GDM1 (cell line): ENCODE measurements at regions not wholly inside any gene's neighbourhood (a gene's known extent, or its start where the extent isn't known, plus 50 kb on each side); places are given as distances from the start of the nearest gene placed in this dataset.

ENCODE experiments used
- DNase-seq: peaks from one replicate; lab custom pipeline; 2025; lab: John Stamatoyannopoulos, UW

DNA sequence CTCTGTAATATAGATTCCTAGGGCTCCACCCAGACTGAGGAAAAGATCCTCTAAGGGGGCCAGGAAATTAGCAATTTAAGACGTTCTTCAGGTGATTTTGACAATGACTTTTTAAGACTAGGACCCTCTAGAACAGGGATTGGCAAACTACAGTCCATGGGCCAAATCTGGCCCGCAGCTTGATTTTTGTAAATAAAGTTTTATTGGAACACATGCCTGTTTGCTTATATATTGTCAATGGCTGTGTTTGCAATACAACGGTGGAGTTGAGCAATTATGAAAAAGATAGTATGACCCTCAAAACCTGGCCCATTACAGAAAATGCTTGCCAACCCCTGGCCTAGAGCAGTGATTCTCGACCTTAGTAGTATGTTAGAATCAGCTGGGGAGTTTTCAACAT, 181.9 kb downstream of the SOX9 start:
- no peak for DNase-seq

DNA sequence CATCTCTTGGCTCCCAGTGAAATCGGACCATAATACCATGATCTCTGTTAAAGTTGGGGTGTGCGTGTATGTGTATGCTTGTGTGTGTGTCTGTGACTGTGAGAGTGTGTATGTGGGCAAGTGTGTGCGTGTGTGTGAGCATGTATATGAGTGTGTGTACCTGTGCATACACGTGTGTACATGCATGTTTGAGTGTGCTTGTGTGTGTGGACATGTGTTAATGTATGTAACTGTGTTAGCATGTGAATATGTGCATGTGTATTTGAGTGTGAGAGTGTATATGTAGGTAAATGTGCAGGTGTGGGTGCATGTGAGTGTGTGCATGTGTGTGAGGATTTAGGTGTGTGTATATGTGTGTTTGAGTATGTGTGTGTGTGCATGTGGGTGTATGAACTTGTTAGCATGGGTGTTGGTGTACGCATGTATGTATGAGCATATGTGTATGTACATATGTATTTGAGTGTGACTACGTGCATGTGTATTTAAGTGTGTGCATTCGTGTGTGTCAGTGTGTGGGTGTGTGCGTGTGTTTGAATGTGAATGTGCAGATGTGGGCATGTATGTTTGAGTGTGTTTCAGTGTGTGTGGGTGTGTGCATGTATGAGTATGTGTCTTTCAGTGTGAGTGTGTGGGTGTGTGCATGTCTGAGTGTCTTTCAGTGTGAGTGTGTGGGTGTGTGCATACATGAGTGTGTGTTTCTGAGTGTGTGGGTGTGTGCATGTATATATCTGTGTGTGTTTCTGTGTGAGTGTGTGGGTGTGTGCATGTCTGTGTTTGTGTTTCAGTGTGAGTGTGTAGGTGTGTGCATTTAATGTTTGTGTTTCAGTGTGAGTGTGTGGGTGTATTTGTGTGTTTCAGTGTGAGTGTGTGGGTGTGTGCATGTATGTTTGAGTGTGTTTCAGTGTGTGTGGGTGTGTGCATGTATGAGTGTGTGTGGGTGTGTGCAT, 183.2 kb downstream of the SOX9 start:
- DNase-seq: no peak

DNA sequence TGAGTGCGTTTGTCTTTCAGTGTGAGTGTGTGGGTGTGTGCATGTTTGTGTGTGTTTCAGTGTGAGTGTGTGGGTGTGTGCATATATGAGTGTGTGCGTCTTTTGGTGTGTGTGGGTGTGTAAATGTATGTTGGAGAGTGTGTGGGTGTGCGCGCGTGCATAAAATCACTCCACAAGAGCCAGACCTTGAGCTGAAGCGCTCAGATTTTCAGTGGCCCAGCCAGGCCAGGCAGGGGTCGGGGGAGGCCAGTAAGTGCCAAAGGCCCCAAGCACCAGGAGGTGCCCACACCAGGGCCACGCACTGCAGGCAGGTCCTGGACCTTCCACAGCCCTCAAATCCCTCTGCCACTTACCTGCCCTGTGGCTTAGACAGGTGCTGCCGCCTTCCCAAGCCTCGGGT, 184.0 kb downstream of the SOX9 start:
- no peak for DNase-seq

DNA sequence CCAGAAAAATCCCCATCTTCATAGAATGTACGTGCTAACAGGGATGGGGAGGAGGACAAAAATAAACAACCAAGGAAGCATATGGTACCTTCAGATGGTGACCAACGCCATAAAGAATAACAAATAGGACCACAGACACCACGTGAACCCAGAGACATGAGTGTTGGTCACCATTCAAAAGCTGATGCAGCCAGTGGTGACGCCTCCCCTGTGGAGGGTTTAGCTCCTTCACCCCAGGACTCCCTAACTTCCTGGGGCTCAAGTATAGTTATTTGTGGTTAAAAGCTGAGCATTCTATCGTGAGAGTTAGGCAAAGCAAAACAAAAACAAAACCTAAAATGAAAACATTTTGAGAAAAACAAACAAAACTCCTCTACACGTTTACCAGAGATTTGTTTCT, 184.7 kb downstream of the SOX9 start:
- DNase-seq: no peak

DNA sequence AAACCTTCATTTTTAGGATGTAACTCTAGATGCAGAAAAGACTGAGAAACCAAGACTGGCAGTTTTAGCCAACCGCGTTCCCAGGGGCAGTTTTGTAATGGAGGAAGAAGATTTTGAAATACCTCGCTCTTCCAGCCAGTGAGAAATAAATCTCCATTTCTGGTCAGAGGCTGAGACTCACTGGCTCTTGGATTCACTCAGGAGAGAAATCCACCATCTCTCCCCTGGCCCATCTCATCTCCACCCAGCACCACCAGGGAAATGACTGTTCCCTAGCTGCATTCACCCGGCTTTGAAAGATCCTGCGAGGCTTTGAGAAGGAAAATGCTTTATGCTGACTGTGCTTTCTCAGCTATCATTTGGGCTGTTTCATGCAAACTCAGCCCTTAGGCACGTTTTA, 185.2 kb downstream of the SOX9 start:
- no peak for DNase-seq

DNA sequence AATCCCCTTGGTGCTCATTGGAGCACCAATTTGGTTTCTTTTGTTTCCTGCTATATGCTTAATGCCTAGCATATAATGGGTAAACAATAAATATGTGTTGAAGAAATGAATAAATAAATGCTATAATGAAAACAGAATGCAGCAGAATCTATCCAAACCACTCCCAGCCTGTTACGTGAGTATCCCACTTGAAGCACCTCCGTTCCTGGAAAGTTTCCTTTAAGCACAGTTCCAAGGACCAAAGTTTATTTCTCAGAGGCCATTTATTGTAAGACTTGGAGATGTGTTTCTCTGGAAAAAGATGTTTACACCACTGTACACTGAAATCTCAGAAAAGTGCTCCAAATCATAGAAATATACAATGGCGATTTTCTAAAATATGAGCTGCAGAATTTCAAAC, 187.0 kb downstream of the SOX9 start:
- DNase-seq: no peak

DNA sequence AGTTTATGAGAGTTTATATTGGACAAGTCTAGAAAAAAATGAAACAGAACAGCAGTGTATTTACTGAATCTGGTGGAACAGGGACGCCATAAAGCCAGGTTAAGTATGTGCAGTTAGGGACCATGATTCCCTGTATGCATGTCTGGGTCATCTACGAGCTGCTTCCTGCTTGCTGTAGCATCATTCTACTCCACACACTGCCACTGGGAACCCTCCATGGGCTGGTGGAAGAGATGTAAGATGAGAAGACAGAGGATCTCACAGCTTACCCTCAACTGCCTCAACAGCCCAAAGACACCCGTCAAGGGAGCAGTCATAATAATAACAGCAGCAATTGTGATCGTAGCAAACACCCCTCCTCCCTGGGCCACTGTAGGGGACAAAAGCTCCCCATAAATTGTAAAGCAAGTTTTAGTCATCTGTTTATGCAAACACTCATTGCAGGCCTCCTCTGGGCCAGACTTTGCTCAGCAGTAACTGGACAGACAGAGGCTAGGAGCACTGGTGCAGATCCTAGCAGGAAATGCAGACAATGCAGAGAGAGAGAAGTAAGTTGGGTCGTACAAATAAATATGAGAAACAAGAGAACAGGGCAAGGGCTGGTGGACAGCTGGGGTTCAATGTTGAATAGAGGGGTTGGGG, 188.0 kb downstream of the SOX9 start:
- DNase-seq: no peak

DNA sequence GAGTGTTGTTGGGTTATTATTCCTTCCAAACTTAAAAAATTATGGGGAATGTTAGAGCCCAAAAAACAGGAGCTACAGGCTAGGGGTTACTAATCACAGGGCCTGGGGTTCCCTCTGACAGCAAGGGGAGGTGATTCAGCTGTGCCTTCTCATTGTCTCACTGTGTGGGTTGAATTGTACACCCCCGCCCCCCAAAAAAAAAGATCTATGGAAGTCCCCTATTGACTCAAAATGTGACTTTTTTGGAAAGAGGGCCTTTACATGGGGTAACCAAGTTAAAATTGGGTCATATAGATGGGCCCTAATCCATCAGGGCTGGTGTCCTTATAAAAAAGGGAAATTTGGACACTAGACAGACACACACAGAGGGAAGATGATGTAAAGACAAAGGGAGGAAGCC, 190.2 kb downstream of the SOX9 start:
- DNase-seq: no peak

DNA sequence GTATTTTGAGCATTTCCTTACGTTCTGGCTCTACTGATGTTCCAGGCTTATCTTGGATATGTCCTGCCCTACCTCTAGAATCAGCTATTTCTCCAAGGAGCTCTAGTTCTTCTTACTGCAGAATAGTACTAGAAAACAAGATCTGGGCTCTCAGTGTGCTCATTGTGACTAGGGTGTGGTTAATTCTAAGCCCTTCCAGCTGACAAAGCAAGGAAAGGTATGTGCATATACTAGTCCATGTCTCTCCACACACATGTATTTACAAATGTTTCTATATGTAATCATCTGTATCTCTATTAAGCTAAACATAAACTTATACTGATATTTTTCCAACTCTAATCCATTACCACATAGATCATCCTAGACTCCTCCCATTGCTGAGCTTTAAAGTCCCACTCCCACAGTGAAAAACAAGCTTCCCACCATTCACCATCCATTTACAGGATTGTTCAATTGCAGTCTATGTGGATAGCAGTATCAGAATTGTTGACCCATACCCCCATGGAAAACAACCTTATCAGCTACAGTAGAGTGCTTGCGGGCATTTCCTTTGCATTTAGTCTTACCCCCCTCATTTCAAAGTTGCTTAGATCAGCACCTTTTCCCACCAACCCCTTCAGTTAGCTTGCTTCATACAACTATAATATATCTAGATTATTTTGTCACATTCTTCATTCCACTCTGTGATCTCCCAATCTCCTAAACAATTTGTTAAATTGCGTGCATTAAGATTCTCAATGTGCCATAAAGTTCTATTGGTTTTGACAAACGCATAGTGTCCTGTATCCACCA, 194.5 kb downstream of the SOX9 start:
- no peak for DNase-seq

DNA sequence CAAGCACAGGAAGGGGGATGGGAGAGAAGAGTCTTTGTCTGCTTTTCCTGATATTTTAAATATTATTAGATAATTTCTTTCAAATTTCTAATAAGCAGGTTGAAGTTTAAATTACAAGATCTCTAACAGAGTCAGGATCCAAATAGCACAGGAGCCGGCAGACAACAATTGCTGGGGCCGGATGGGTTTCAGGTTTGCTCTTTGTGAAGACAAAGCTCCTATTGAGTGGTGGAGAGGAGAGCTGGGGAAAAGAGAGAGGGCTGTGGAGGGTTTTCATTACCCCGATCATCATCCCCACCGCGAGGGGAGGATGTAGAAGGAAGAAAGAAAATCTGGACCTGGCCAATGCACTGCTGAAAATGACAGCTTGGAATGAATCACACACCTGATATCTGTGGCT, 197.3 kb downstream of the SOX9 start:
- DNase-seq: no peak

DNA sequence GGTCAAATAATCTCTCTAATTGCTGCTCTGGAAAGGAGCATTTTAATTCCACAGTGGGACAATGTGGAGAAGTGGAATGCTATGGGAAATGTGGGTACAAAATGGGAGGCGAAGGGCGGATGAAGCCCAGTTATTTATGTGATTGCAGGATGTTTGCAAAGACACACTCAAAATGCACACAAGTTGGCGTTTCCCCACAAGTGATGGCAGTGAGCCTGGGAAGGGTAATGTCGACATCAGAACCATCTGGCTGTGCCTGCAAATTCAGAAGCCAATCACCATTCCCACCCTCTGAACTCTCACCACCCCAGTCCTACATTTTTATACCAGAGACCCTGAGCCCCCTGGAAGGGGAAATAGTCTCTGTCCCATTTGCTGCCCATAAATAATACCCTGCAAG, 201.1 kb downstream of the SOX9 start:
- no peak for DNase-seq

DNA sequence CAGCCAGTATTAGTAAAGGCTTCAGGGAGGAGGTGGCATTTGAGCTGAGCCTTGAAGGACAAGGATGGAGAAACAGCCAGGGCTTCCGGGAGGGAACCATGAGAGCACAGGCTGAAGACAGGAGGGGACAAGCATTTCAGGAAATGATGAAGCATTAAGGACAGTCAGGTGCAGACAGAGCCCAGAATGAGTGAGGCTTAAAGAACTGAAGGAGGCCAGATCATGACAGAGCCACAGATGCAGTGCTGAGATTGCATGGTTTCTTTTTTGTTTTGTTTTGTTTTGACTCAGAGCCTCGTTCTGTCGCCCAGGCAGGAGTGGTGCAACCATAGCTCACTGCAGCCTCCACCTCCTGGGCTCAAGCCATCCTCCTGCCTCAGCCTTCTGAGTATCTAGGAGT, 211.5 kb downstream of the SOX9 start:
- DNase-seq: no peak

DNA sequence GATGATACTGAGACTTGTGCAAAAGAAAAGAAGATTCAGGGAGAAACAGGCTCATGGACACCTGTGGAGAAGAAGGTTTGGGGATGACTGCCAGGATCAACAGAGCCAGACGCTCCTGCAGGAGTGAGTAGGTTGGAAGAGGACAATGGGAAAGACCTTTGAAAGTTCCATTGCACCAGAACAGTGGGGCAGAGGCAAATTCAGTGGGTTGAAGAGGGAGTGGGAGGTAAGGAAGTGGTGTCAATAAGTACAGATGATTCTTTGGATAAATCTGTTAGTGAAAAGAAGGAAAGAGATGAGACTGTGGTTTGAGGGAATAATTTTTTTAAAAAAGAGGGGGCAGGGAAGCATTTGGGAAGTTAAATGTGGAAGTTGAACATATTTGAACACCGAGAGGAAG, 212.8 kb downstream of the SOX9 start:
- DNase-seq: no peak

DNA sequence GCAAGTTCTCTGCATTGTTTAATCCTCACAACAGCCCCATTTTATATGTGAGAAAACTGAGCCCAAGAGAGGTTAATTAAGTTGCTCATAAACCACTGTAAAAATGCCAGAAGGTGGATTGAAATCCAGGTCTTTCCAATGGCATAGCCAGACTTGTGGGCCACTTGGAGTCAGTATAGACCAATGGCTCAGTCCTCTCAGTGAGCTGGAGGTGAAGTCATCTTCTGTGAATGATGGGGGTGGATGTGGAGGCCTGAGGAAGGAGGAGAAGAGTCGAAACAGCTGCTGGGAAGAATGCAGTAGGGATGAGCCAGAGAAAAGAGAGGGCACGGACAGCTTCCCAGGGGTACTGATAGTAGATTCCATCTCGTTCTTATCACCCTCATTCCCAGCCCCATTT, 213.4 kb downstream of the SOX9 start:
- DNase-seq: no peak

DNA sequence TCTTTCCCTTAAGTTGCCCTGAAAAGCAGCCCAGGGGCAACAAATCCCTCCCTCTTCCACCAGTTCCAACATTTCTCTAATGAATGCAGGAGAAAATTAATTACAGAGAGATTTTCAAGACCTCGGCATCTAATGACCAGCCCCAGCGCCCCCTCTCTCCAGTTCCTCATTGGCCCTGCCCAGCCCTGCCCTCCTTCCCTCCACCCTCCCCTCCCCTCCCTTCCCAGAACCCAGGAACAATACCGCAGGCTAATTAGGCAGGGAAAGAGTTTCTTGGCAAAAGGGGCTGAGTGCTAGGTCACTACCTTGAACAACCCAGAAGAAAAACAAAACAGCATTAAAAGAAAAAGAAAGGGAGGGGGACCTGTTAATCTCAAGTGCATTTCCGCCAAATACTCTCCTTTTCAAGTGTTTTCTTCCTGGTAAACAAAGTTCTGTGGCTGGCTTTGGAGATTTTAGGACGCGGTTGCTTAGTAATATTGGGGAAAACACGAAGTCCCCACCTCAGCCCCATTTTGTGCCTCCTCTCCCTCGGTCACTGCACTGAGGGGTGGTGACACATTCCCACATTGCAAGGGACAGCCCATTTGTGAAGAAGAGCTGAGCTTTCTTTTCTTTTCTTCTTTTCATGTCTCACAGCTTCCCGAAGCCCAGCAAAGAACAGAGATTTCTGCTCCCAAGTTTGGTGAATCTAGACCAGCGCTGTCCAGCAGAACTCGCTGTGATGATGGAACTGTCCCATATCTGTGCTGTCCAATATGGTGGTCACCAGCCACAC, 215.4 kb downstream of the SOX9 start:
- DNase-seq: no peak

DNA sequence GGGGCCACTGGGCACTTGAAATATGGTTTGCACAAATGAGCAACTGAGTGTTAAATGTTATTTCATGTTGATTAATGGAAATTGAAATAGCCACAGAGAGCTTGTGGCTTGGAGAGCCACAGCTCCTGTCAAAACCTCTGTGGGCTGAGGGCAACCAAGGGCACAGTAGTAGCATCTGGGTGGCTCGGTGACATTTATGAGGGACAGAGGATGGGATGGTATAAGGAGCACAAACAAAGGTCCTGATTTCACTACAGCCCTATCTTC, 215.9 kb downstream of the SOX9 start:
- DNase-seq: no peak

DNA sequence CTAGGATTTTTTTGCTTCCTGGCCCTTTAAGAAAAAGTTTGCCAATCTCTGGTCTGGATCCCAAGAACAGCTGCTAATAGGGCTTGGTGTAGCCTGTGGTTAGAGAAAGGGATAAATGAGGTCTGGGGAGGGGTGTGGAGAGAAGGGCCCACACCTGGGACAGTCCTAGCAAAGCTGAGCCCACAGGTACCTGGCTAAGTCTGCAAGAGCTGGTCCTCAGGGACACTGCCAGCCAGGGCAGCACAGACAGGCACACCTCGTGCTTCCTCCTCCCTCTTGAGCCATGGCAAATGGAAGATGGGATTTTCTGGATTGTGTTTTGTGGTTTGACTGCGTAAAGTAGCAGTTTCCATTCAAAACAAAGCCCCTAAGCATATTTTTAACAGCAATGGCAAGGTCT, 217.5 kb downstream of the SOX9 start:
- no peak for DNase-seq

DNA sequence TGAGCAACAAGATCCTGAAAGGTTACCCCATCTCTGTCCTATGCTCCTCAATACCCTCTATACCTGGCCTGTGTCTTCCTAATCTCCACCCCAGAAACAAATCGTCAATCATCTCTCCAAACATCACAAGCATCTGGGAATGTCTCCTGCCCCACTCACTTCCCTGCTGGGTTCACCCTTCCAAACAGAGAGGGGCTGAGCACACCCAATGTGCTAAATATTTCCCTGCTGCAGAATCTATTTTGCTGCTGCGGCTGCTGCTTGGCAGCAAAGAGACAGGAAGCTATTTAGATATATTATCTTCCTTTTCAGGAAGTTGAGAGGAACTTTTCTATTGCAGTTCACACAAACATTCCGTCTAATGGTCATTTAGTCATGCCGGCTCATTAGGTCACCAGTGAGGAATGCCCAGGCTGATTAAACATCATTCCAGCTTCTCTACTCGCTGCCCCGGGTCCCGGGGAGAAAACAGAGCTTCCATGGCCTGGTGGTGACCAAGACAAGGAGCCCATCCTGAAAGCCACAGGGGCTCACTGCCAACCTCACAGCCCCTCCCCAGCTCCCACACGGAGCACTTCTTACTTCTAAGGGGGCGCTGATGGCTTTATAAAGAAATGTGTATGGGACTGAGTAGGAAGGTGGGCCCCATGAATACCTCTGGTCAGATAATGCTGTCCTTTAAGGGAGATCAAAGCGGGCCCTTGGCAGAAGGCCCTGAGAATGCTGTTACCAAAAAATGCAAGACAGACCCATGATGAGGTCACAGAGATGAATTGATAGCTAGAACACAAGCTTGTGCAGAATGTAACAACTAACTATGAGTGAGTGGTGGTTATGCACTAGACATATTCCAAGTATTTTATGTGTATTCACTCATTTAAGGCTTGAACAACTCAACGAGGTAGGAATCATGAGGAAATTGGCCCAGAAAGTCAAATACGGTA, 218.3 kb downstream of the SOX9 start:
- DNase-seq: no peak

DNA sequence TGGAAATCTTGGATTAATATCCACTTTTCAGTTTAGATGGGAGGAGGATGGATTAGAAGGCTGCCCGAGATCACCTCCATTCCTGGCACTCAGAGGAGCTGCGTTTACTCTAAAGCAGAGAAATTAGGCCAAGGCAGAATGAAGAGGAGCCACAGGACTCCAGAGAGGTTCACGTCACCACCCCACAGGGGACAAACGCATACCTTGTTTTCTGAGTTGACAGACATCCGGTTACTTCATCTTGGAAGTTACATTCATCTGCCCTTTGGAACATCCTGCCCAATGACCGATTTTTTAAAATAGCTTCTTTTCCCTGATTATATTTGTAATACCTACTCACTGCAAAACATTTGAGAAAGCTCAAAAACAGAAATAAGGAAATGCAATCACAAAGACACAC, 220.0 kb downstream of the SOX9 start:
- DNase-seq: no peak

DNA sequence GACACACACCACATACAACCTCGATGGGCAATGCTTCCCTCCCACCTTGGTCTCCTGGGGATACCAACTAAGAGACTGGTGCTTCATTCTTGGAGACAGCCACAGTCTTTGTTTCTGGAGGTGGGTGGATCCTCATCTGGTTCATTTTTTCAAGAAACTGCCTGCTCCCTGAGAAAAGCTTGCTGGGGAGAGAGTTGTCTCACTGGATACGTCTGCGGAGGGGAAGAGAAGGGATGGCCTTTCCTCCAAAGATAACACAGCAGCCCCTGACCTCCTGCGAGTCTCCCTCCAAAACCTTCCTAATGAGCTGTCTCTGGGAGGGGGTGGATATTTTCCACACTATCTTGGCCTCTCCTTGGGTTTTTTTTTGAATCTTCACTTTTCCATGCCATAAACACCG, 221.2 kb downstream of the SOX9 start:
- no peak for DNase-seq
